Stimulated activated CD4-positive, alpha-beta T cell treated with anti-CD3 and anti-CD28 coated beads, Interleukin-2, amount 100 ng/mL, for 48 hours (primary cell): ENCODE measurements at regions not wholly inside any gene's neighbourhood (a gene's known extent, or its start where the extent isn't known, plus 50 kb on each side); places are given as distances from the start of the nearest gene placed in this dataset.
"Not testable (repeated sequence)": the region's sequence is repeated elsewhere in the genome, so short reads cannot be mapped to it uniquely, and the experiment has no call there.

Experiments used
- DNase-seq, 2 donors: peaks; one replicate each; pipeline ENCODE4 v3.0.0-alpha.2; 2020

DNA sequence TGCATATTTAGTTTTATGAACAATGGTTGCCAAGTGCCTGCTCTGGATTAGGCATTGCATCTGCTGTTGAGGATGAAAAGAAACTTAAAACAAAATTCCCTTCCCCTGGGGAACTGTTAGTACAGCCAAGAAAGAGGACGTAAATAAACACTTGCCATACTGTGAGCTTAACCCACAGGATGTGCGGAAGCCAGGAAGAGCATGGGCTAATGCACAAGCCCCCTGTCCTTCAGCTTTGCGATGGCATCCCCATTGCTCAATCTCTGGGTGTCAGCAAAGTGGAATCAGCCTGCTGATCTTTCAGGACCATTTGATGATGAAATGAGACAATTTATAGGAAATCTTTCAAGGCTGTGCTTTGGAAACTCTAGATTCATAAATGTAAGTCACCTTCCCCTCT is 399.9 kb upstream of the IGFBP3 start:
- DNase-seq: no peak

DNA sequence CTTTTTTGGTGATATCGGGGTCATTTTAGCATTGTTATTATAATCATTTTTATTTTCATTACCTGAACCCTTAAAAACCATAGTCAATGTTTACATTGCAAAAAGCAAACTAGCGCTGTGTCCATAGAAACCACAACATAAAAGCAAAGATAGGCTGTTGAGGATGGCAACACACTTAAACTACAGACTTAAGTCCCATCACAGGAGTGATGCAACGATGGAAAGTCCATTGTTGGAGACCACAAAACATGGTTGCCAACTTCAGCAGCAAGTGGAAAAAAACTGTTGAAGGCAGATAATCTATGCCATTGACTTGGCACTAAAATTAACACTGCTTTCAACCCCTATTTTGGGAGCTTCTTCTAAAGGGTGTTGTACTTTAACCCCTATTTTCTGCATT is 398.8 kb upstream of the IGFBP3 start:
- no peak for DNase-seq

DNA sequence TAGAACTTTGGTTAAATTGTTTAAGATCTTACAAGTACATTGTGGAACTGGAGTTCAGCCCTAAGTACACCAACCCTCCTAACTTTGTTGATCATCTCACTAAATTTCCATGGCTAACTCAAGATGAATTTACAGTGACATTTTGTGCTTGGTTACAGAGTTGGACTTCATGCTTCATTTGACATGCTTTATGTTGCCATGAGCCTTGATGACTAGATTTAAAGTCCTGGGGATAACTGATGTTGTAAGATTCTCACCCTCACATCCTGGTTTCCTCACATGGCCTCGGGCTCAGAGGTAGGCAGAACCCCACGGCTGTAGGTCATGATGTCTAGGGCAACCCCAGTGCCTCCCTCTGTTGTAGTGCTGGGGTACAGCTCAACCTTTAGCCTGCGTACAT is 397.2 kb upstream of the IGFBP3 start:
- no peak for DNase-seq

DNA sequence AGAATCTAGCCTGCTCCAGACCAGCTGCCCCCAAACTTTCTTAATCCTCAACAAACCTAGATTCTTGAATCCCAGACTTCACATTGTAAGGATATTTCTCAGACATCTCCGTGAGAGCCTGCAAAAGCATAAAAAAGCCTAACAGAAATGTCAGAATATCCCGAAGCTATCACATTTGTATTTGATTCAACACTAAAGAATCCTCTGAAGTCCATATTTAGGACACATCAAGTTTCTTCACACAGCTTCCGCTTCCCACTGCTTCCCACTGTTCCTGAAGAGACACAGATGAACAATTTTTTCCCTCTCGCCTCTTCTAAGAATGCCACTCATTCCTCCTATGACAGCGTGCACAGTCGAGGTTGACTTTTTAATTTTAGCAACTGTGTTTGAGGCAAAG is 396.2 kb upstream of the IGFBP3 start:
- DNase-seq: no peak

DNA sequence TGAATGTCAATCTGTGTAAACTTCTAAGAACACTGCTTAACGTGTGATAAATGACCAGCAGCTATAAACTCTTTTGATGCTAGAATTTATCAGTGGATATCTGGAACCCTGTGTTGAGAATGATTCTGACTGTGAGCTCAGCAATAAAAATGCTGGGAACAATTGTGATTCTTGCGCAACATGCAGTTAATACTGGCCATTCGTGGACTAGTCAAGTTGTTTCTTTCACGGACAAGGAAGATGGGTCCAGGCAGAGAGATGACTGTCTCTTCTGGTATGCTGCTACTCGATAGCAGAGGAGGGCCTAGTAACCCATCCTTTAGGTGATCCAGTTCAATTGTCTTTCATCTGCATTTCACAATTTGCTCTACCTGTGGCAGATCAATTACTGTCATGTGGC is 394.8 kb upstream of the IGFBP3 start:
- no peak for DNase-seq

DNA sequence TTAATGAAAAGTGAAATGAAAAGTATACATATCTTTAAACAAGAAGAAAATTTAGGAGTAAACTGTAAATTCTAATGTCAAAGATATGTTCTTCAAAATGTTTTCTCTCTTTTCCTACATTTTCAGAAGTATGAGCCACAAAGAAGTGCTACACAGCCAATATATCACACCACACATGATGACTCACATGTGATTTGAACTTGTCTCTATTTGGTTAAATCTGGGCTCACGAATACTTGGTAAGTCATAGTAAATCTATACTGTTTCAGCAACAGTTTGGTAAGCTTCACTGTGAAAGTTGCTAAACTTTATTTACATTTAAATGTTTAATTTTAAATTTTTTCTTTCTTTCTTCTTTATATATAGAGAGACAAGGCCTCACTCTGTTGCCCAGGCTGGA is 380.6 kb upstream of the IGFBP3 start:
- DNase-seq: no peak

DNA sequence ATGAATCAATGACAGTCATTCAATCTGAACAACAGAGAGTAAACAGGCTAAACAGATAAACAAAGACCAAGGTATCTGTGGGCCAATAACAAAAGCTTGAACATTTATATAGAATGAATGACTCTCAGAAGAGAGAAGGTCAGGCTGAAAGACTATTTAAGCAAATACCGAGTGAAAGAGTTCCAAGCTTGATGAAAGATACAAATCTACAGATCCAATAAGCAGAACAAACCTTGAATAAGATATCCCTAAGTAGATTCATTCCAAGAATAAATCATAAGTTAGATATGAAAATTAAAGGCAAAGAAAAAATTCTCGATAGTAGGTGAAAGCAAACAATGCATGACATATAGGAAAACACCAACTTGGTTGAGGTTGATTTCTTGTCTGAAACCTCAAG is 376.4 kb upstream of the IGFBP3 start:
- no peak for DNase-seq

DNA sequence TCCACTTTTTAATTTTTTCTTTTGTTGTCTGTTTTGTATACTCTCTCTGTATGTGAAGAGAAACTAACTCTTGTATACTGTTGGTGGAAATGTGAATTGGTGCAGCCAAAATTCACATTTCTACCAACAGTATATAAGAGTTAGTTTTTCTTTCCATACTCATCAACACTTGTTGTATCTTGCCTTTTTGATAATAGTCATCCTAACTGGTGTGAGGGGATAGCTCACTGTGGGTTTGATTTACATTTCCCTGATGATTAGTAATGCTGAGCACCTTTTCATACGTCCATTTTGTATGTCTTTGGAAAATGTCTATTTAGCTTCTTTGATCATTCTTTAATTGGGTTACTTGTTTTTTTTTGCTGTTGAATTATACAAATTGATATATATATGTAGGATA is 375.5 kb upstream of the IGFBP3 start:
- DNase-seq: no peak

DNA sequence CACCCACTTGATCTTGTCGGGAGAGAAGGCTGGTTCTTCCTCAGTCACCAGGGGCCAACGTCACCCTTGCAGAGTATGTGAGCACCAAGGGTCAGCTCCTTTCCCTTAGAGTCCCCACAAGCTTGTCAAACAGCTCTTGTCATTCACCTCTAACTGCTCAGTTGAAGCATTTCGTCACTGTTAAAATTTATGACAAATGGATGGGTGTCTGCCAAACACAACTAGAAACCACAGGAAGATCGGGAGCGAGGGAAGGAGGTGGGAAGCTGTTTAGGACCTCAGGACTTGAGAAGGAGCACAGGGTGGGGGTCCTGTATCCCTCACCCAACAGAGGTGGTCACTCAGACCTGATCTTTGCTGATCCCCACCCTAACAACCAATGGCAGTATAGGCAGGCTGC is 373.3 kb upstream of the IGFBP3 start:
- no peak for DNase-seq

DNA sequence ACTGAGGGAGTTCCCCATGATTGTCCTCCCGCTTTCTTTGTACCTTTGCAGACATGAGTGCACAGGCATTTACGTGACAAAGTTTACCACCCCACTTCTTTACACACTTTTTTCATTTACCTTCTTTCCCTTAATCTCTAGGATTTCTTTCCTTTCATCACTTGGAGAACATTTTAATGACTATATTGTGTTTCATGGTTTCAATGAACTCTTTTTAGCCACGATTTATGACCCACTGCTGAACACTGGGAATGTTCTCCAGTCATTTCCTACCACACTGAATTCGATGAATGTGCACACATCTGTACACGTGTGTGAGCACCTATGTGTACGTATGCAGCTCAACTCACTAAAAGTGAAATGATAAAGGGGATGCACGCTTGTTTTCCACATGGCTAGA is 371.7 kb upstream of the IGFBP3 start:
- DNase-seq: no peak

DNA sequence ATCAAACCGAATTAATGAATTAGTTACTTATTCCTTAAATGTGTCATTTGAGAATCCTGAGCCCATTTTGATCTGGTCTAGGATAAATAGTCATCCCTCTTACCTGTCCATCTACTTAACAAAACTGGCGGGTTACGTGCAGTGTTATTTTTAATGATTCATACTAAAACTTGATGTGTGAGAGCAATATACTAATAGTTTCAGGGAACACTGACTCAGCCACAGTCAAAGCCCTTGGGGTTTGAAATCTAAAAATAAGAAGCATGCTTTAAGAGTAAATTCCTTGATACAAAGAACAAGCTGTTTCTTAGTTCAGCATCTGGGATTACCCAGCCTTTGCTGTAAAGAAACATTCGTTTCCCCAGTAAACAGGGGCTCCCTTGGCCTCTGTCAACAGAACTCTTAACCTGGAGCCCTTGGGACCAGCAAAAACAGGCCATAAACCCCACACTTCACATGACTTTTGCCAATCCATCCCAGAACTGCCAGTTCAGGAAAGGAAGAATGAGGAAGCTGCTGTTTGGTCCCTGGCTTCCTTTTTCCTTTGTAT is 370.6 kb upstream of the IGFBP3 start:
- DNase-seq: no peak

DNA sequence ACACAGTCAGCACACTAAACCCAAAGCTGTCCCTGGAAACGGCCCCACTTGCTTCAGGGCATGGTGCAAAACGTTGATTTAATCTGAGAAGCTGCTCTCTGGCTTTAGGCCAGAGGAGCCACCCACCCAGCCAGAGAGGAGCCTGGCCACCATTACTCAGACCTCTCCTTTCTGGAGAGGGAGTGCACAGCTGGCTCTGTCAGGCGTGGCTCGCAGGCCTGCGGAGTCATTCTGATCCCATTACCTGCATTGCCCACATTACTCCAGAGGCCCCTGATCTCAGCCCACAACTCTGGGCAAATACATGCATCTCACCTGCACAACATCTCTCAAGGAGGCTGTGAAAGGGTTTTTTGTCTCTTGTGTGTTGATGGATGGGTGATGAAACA is 370.0 kb upstream of the IGFBP3 start:
- DNase-seq: no peak

DNA sequence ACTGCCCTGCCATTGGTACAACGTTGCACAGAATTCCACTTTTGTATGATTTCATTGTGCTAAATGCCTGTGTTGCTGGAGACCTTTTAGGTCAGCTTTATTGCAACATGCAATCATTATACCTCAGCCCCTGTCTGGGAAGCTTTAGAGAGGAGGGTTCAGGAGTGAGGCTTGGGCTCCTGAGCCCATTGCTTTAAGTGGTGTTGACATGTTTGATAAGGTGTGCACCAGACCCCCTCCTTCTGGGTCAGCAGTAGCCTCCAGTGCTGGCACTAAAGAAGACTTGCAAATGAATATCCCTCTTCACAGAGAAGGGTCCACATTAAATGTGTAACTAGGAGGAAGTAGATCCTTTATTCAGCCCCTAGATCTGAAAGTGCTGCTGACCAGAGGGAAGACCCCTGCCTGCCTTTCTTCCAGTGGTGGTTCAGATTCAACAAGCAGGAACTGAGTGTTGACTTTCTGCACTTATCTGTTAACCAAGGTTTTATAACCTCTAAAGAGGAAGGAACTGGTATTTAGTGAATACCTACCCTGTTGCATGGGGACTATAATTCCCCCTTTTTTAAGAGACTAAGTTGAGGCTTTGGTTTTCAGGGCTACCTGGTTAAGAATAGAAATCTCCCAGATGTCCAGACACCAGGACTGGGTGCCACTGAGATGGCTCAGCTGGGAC is 369.4 kb upstream of the IGFBP3 start:
- DNase-seq: no peak

DNA sequence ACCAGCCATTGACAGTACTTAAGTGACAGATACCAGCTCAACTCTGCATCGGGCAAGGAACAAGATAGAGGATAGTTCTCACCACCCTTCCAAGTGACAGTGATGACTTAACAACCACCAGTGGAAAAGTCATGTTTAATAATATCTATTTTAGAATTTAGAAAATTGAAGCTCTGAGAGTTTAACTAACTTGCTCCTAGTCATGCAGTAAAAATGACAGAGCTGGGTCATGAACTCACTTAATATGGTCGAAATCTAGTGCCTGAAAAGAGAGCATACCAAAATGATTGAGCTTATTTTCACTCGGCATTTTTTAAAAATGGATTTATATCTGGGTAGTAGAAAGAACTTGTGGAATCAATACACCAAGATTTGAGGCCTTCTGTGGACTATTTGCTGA is 367.8 kb upstream of the IGFBP3 start:
- DNase-seq: no peak

DNA sequence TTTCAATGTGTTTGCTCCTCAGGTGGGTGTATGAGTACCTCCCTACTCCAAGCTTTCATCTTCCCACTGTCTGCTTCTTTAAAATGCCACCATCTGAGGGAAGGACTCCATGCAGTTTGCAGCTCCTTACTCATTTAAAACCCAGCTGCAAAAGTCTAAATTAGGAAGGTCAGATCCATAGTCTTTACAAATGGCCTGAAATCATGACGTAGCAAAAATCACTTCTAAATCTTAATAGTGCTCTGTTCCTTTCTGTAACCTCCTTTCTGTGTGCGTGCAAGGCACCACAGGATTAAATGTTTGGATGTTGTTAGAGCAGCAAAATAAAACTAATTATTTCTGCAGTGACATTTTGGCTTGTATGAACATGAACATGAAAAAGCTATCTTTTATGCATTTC is 366.9 kb upstream of the IGFBP3 start:
- DNase-seq: no peak

DNA sequence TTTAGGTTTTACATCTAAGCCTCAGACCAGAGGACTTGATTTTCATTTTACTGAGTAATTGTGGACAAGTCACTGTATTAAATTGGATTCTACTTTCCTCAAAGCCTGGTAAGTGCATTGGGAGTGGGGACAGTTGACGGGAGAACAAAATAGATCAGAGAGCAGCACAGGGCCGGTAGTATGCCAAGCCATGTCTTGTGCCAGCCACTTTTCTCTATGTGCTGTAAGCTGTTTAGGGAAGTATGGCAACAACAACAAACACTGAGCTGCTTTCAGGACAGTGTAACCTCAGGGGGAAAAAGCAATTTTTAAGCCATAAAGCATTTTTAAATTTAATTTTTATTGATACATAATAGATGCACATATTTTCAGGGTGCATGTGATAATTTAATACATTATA is 365.9 kb upstream of the IGFBP3 start:
- no peak for DNase-seq

DNA sequence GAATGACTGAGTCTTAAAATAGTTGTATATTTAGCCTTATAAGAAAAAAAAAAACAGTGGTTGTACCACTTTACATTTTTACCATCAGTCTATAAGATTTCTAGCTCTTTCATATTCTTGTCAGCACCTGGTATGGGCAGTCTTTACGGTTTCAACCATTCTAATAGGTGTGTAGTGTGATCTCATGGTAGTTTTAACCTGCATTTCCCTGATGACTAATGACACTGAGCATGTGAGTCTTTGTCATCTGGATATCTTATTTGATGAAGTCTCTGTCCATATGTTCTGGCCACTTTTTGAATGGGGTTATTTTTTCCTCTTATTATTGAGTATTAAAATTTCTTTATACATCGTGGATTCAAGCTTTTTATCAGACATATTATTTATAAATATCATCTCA is 365.3 kb upstream of the IGFBP3 start:
- DNase-seq: no peak

DNA sequence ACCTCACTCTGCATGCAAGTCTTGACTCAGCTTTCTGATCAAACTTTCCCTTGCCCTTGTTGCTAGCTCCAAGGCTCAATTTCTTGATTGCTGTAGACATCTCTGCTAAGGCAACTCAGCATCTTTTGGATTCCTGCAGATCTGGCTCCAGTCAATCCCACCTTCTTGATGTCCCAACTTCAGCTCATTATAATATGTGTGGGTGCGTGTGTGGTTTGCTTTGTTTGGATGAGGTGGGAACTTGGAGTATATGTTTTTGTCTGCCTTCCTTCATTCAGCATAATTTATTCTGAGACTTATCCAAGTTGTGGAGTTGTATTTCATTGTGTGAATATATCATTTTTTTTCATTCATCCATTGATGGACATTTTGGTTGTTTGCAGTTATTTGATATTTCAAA is 364.8 kb upstream of the IGFBP3 start:
- no peak for DNase-seq

DNA sequence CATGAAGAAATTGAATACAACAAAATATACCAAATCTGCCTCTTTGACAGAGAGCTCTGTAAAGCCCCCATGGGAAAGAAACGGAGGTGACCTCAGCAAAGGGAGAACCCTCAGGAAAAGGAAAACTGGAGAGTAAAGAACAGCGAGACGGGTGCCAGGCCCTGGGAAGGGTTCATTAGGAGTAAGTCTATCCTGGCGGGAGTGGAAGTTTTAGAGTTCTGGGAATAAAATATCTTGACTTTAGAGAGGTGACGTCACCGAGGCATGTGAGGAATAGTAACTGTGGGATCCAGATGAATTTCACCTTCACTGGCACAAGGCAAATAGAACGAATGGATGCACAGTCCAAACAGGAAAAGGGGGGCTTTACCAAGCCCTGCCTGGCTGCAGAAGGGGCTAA is 362.8 kb upstream of the IGFBP3 start:
- no peak for DNase-seq

DNA sequence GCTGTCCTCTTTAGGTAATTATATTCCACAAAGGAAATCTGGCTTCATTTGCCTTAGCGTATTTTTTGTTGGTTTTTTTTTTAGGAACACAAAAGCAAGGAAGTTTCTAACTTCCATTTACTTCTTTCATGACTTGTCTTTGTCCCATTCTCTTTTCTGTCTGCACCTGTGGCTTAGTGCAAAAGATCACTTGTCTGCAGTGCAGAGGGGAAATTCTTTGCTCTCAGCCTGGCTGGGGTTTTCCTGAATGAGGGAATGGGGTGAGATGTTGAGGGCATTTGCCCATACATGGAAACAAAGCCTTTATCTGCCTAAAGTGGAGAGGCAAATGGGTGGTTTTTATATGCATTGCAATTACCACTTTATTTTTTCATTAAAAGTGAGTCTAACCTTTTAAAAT is 361.1 kb upstream of the IGFBP3 start:
- DNase-seq: no peak

DNA sequence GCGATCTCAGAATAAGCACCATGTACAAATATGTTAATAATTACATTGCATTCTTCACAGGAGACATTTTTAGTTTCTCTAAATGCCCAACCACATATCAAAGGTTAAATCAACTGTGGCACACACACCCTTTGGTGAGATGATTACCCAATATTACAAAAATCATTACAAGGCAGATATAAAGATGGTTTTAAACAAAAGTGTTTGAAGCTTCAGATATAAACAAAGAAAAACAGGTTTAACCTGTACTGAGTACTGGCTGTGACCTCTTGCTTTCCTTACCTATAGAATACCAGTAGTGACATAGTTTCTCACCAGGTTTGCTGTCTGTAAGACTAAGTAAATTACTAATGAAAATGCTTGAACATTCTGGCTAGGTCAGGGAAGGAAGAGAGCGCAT is 360.0 kb upstream of the IGFBP3 start:
- DNase-seq: no peak

DNA sequence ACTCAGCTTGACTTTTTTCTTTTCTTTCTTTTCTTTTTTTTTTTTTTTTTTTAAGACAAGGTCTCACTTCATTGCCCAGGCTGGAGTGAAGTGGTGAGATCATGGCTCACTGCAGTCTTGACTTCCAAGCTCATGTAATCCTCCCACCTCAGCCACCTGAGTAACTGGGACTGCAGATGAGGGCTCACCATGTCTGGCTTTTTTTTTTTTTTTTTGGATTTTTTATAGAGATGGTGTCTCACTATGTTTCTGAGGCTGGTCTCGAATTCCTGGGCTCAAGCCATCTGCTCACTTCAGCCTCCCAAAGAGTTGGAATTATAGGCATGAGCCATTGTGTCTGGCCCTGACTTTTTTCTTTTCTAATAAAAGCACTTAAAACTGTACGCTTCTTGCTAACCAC is 358.2 kb upstream of the IGFBP3 start:
- no peak for DNase-seq

DNA sequence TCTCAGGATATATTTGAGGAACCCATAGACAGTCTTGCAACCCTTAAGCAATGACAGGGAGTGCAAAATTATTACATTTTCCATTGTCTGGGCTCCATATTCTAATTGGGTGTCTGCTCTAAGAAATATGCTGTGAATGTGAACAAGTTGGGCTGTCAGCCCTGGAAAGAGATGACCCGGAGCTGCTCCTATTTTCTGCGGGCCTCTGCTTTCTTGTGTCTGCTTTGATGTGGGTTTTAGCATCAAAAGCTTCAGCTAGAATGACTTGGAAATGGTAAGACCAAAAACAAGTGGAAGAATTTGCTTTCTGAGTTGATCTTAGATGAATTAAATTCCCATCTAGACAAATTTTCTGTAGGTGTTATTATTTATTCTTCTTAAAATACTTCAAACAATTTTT is 343.6 kb upstream of the IGFBP3 start:
- DNase-seq: no peak

DNA sequence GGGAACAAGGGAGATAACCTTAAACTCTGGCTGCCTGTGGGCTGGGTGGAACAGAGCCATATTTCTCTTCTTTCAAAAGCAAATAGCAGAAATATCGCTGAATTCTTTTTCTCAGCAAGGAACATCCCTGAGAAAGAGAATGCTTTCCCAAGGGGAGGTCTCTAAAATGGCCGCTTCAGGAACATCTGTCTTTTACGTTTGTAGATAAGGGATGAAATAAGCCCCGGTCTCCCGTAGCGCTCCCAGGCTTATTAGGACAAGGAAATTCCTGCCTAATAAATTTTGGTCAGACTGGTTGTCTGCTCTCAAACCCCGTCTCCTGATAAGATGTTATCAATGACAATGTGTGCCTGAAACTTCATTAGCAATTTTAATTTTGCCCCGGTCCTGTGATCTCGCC is 340.6 kb upstream of the IGFBP3 start:
- DNase-seq: not testable (repeated sequence)

DNA sequence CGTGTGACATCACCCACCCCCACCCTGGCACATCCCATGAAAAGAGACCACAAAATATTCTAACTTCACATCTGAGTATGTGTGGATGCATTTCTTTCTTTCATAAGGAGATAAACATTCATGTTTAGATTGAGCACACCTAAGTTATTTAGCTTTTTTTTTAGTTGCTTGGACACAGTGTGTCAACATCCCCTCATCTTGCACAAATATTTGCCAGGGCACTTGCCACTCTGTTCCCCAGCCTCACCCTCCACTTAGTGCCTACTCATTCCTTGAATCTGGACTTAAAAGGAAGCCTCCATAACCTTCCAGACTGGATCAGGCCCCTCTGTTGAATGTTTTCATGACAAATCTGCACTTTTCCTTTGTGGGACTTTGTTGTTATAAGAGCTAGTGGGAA is 338.9 kb upstream of the IGFBP3 start:
- no peak for DNase-seq
